22Rv1 (cell line): ENCODE measurements at regions not wholly inside any gene's neighbourhood (a gene's known extent, or its start where the extent isn't known, plus 50 kb on each side); places are given as distances from the start of the nearest gene placed in this dataset.

Experiments used
- H3K27ac ChIP-seq: fragments of 450-650 bp; 2 replicates; pipeline ENCODE4 v1.5.1; 2017
- ZFX ChIP-seq: fragments of 450-650 bp; IDR thresholded peaks from 2 replicates; pipeline ENCODE4 v1.6.1; 2017; ENCODE audit warnings: antibody characterized with exemption, borderline replicate concordance
- TF ChIP-seq, protein P1 (sequence below): fragments of 450-650 bp; IDR thresholded peaks from 2 replicates; pipeline ENCODE4 v1.5.1; 2017; ENCODE audit warnings: mild to moderate bottlenecking

DNA sequence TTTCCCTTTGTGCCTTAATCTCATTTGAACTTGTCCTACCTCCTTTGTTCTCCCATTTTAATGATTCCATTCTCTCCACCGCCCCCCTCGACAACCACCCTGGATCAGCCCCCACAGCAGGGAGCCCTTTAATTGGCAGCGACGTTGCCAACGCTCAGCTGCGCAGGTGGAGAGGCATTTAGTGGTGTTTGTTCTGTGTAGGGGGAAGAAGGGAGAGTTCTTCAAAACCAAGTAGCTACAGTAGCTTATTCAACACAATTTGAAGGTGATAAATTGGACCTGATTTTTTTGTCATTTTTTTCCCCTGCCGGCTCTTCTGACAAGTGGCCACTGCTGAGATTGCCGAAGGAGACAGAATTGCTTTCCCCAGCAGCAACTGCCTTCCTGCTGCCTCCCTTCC, 499.1 kb downstream of the CDK5RAP2 start:
- no peak overlapping the region for H3K27ac ChIP-seq
- TF ChIP-seq, protein P1, sequence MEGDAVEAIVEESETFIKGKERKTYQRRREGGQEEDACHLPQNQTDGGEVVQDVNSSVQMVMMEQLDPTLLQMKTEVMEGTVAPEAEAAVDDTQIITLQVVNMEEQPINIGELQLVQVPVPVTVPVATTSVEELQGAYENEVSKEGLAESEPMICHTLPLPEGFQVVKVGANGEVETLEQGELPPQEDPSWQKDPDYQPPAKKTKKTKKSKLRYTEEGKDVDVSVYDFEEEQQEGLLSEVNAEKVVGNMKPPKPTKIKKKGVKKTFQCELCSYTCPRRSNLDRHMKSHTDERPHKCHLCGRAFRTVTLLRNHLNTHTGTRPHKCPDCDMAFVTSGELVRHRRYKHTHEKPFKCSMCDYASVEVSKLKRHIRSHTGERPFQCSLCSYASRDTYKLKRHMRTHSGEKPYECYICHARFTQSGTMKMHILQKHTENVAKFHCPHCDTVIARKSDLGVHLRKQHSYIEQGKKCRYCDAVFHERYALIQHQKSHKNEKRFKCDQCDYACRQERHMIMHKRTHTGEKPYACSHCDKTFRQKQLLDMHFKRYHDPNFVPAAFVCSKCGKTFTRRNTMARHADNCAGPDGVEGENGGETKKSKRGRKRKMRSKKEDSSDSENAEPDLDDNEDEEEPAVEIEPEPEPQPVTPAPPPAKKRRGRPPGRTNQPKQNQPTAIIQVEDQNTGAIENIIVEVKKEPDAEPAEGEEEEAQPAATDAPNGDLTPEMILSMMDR, result no peak
- no peak for TF ChIP-seq ZFX

DNA sequence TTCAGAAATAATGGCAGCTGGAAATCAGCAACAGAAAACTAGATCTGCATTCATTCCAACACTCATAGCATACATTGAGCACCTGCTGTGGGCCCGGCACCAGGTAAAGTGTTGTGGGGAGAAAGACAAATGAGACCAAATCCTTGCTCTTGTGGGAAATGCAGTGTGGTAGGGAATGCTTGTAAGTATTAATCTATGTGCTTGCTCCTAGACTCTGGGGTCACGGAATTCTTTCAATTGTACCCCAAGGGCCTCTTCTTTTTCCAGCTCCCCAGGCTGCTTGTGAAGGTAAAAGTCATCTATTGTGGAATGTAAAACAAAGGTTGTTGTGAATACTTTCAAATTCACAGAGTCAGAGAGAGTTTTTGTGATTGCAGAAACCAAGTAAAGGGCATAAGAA, 501.9 kb downstream of the CDK5RAP2 start:
- no peak for TF ChIP-seq ZFX
- TF ChIP-seq, protein P1, result no peak
- no peak overlapping the region for H3K27ac ChIP-seq

DNA sequence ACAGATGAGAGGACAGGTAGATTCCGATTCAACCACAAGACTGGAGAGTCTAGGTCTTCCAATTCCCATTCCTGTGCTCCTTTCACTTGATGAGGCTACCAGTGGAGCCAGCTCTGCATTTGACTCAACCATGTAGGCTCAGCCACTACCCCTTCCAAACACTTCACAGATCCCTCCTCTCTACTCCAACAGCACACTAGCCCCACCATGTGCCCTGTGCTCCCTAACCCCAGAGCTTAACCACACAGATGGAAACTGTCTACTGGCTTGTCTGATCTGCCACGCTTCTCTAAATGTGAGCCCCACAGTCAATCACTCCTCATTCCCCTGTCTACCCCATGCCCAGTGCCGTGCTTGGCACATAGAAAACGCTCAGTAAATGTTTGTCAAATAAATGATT, 508.2 kb downstream of the CDK5RAP2 start:
- TF ChIP-seq, protein P1, result no peak
- no peak for TF ChIP-seq ZFX
- no peak overlapping the region for H3K27ac ChIP-seq

DNA sequence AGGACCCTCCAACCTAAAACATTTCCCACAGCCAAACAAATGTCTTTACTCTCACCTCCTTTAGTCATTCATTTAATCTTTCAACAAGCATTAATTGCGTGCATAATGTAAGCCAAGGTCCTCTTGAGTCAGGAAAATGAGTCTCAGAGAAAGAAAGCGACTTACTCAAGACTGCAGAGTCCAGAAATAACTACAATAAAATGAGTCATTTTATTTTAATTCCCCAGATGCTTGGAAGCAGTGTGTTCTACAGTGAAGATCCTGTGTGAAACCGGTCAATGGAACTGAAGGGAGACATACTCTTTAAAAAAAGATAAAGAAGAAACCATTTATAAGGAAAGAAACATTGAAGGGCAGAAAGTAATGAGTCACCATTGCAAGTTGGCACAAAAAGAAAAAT, 513.7 kb downstream of the CDK5RAP2 start:
- no peak overlapping the region for H3K27ac ChIP-seq
- TF ChIP-seq ZFX, result no peak
- TF ChIP-seq, protein P1, result no peak

DNA sequence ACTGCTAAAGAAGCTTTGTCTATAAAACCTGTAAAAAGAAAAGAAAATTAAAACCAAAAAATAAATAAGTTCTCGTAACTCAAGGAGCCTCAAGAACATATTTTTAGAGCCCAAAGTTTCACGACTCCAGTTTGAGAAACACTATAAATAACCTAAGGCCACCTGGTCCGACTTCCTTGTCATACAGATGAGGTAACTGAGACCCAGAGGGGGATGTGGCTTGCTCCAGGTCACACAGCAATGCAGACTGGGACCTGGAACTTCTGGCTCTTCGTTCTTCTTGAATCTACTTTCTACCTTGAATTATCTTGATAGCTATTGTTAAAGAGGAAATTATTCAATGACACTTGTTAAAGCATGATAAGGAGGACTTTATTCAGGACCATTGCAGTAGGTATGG, 514.8 kb downstream of the CDK5RAP2 start:
- TF ChIP-seq ZFX, result no peak
- TF ChIP-seq, protein P1, result no peak

DNA sequence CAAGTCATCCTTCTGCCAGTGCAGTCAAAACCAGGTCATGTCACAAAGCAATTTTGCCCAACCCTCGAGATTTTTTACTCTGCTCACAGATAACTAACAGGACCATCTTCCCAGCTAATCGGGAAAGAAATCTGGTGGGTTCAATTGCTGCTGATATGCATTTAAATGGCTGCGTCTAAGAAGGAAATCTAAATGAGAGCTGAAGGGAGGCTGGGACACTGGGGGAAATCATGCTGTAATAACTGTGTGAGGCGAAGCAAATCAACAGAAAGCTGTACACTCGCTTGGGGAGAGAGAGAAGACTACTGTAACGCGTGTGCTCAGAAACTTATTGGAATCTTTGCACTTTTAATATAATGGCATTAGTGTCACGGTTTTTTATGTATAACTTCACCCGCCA, 535.0 kb downstream of the CDK5RAP2 start:
- TF ChIP-seq, protein P1, result no peak
- no peak for TF ChIP-seq ZFX
- H3K27ac ChIP-seq, result no peak overlapping the region

More for the DNA sequence above, 514.8 kb downstream of the CDK5RAP2 start:
- H3K27ac ChIP-seq, result no peak overlapping the region

DNA sequence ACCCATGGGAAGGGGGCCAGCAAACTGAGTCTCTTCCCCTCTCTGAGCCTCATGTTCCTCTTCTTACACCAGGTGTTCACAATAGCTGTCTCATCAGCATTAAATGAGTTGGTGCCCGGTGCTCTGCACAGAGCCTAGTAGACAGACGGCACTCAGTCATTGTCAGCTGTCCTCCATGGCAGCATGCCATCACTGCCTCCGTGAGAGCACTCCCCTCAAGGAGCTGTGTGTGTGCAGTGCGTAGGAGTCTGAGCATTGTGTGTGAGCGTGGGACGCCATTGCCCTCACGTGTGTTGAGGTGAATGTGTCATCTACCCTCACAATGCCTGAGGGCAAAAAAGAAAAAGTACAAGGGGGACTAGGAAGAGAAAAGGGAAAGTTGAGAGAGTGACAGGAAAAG, 536.5 kb downstream of the CDK5RAP2 start:
- TF ChIP-seq ZFX, result no peak
- TF ChIP-seq, protein P1, result no peak
- H3K27ac ChIP-seq, result no peak overlapping the region
